Kidney (tissue), 13 donors: ENCODE measurements at regions not wholly inside any gene's neighbourhood (a gene's known extent, or its start where the extent isn't known, plus 50 kb on each side); places are given as distances from the start of the nearest gene placed in this dataset.

ENCODE experiments used
- DNase-seq, 5 donors: peaks; one replicate each; pipeline ENCODE4 v3.0.0-alpha.2; 2013 to 2020
- FAIRE-seq: peaks from 2 replicates; lab custom pipeline; 2012; peaks lifted over from hg19 to GRCh38; lab: Jason Lieb, UNC
- H3K27ac ChIP-seq, 2 donors: one replicate each; pipeline ENCODE4 v1.7.0; 2013; ENCODE audit warnings: low read depth in 2 of 2, low read length in 2 of 2, inconsistent platforms in 1 of 2
- H3K27me3 ChIP-seq: one replicate; pipeline ENCODE4 v1.7.1; 2013; ENCODE audit warnings: low read length, inconsistent platforms; ENCODE audit not compliant: control insufficient read depth, insufficient read depth
- H3K36me3 ChIP-seq, 3 donors: one replicate each; pipeline versions ENCODE4 v1.7.0 to v1.7.1; 2013; ENCODE audit warnings: low read length in 3 of 3, control low read depth in 1 of 3, inconsistent platforms in 1 of 3; ENCODE audit not compliant: insufficient read depth in 3 of 3, control insufficient read depth in 2 of 3
- H3K4me1 ChIP-seq, 3 donors: one replicate each; pipeline versions ENCODE4 v1.7.0 to v1.7.1; 2013; ENCODE audit warnings: low read length in 3 of 3, inconsistent platforms in 1 of 3, low read depth in 1 of 3; ENCODE audit not compliant: control insufficient read depth in 2 of 3, insufficient read depth in 2 of 3
- H3K4me3 ChIP-seq, 3 donors: one replicate each; pipeline versions ENCODE4 v1.7.0 to v1.8.1; 2013; ENCODE audit warnings: low read length in 3 of 3, control low read depth in 1 of 3, inconsistent platforms in 1 of 3
- H3K9ac ChIP-seq, 3 donors: one replicate each; pipeline versions ENCODE4 v1.7.0 to v1.7.1; 2013; ENCODE audit warnings: low read length in 3 of 3, control low read depth in 1 of 3, inconsistent platforms in 1 of 3
- H3K9me3 ChIP-seq, 3 donors: one replicate each; pipeline versions ENCODE4 v1.7.0 to v1.7.1; 2013; ENCODE audit warnings: low read length in 3 of 3, control low read depth in 1 of 3, inconsistent platforms in 1 of 3; ENCODE audit not compliant: control insufficient read depth in 2 of 3, insufficient read depth in 1 of 3
- intact Hi-C: fragments of 100-400 bp; cut with DNase I; formaldehyde crosslinking; loops from one replicate; pipeline ENCODE4 v1.11.1; 2022
- TF ChIP-seq, protein P1 (sequence below): IDR thresholded peaks from 3 replicates; pipeline ENCODE4 v1.5.1; 2012; ENCODE audit warnings: mild to moderate bottlenecking, moderate library complexity, borderline replicate concordance; ENCODE audit not compliant: insufficient read depth; ENCODE audit errors: extremely low read depth
- donor health status: control.
- donor health status: control.
- donor health status: control.
- donor health status: control.
- donor health status: control.
- donor health status: DM: yes; HTN: yes; CAD: no.
- donor health status: Normal renal cell carcinoma (clear cell type).

- peaks cover 0 to 3% (median 2%) of the 10 kb centered on the region in 3 donors for H3K9me3 ChIP-seq
- H3K4me1 ChIP-seq: no peaks in the 10 kb centered on the region
- H3K4me3 ChIP-seq: no peak overlapping the region
- no peak overlapping the region for H3K9ac ChIP-seq
- H3K36me3 ChIP-seq: no peaks in the 10 kb centered on the region
- FAIRE-seq (no peak), DNase-seq (no peak)
- TF ChIP-seq, protein P1, sequence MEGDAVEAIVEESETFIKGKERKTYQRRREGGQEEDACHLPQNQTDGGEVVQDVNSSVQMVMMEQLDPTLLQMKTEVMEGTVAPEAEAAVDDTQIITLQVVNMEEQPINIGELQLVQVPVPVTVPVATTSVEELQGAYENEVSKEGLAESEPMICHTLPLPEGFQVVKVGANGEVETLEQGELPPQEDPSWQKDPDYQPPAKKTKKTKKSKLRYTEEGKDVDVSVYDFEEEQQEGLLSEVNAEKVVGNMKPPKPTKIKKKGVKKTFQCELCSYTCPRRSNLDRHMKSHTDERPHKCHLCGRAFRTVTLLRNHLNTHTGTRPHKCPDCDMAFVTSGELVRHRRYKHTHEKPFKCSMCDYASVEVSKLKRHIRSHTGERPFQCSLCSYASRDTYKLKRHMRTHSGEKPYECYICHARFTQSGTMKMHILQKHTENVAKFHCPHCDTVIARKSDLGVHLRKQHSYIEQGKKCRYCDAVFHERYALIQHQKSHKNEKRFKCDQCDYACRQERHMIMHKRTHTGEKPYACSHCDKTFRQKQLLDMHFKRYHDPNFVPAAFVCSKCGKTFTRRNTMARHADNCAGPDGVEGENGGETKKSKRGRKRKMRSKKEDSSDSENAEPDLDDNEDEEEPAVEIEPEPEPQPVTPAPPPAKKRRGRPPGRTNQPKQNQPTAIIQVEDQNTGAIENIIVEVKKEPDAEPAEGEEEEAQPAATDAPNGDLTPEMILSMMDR: no peak
- no peak overlapping the region for H3K27ac ChIP-seq
- intact Hi-C loops: no loop called here
- no peaks in the 10 kb centered on the region for H3K27me3 ChIP-seq
Observed at GRCh38 chr5:8590959-8591358, 722.0 kb downstream of the MTRR start.

DNA sequence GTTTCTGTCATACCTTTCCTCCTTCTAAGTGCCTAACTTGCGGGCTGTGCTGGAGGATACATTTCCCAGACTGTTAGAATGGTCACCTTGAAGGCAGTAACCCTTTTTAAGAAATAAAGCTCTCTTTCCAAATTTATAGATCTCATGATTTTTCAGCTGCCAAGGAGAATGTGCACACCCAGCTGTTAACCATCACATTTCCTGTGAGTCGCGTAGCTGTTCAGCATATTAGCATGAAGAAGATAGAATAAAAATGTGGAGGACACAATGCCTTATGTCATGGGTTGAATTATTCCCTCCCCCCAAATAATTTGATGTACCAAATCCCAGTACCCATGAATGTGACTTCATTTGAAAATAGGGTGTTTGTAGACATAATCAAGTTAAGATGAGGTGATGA lies 729.4 kb downstream of the MTRR start:
- Histone ChIP-seq H3K4me3 (no peak overlapping the region), H3K27me3 (no peaks in the 10 kb centered on the region), H3K9me3 (no peaks in the 10 kb centered on the region), H3K27ac (no peak overlapping the region), H3K9ac (no peak overlapping the region), H3K4me1 (no peaks in the 10 kb centered on the region), H3K36me3 (no peaks in the 10 kb centered on the region)
- intact Hi-C loops: no loop called here
- FAIRE-seq: no peak
- no peak for DNase-seq
- TF ChIP-seq, protein P1: no peak

- H3K9me3 ChIP-seq: no peaks in the 10 kb centered on the region
- H3K27ac ChIP-seq: no peak overlapping the region
- DNase-seq (no peak), FAIRE-seq (no peak)
- TF ChIP-seq, protein P1: no peak
- intact Hi-C loops: no loop called here
- H3K9ac ChIP-seq: no peak overlapping the region
- no peaks in the 10 kb centered on the region for H3K36me3 ChIP-seq
- no peaks in the 10 kb centered on the region for H3K4me1 ChIP-seq
- H3K4me3 ChIP-seq: no peak overlapping the region
- H3K27me3 ChIP-seq: no peaks in the 10 kb centered on the region
Observed at GRCh38 chr5:8598996-8599395, 730.0 kb downstream of the MTRR start.

DNA sequence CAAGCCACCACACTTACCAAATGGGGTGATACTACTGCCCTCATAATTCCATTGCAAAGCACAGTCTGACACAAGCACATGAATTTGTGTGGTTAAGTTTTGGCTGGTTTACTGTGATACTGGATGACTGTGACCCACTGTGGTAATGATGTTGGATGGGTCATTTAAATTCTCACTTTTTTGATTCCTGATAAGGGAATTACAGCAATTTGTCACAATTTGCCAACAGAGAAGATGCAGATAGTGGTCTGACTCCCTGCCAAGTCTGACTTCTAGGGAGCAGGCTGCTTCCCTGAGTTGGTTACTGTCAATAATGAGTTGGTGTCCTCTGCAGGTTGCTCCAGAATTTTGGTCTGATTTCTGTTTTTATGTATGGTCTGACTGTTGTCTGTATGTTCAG lies 731.9 kb downstream of the MTRR start:
- intact Hi-C loops: no loop called here
- FAIRE-seq (no peak), DNase-seq (no peak)
- TF ChIP-seq, protein P1: no peak
- no peaks in the 10 kb centered on the region for H3K27me3 ChIP-seq
- no peaks in the 10 kb centered on the region for H3K36me3 ChIP-seq
- no peak overlapping the region for H3K9ac ChIP-seq
- no peaks in the 10 kb centered on the region for H3K4me1 ChIP-seq
- H3K9me3 ChIP-seq: no peaks in the 10 kb centered on the region
- no peak overlapping the region for H3K27ac ChIP-seq
- H3K4me3 ChIP-seq: no peak overlapping the region
